Activated T-helper 1 cell treated with anti-CD3 and anti-CD28 coated beads, Interleukin-2, amount 50 U/mL, for 16 hours (primary cell): ENCODE measurements at regions not wholly inside any gene's neighbourhood (a gene's known extent, or its start where the extent isn't known, plus 50 kb on each side); places are given as distances from the start of the nearest gene placed in this dataset.

Experiments
- DNase-seq, 2 donors: peaks; one replicate each; pipeline ENCODE4 v3.0.0-alpha.2; 2020; ENCODE audit warnings: low read depth in 1 of 2, low spot score in 1 of 2

DNA sequence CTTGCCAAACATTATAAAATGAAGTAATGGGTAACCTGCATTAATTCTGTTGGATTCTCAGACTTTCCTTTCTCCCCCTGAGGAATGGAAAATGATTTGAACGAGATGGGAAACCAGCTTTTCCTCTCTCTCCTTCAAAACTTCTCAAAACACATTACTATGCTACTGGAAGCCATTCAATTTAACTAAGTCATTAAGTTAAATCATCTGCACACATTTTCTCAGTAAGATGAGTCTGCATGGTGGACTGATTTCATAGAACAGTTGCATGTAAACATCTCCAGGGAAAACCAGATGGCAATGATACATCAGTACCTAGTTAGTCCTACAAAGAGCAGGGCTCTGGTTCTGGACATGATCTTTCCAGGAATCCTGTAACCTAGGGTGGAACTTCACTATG, 59.9 kb downstream of the BMP4 start:
- DNase-seq = no peak

DNA sequence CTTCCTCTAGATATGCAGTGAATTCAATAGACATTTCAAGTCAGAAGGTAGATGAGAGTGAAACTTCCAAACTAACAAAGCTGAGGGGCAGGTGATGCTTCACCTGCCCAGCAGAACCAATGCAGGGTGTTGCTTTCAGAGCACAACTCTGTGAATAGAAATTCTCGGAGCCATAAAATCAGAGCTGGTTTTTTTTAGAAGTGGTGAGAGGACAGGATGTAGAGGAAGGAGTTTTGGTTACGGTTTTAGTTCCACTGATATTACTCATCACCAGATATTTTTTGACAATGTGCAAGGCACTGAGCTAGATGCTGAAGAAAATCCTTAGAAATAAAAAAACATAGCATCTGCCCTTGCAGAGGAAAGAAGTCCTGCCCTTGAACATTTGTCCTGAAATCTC, 62.2 kb downstream of the BMP4 start:
- DNase-seq = no peak

DNA sequence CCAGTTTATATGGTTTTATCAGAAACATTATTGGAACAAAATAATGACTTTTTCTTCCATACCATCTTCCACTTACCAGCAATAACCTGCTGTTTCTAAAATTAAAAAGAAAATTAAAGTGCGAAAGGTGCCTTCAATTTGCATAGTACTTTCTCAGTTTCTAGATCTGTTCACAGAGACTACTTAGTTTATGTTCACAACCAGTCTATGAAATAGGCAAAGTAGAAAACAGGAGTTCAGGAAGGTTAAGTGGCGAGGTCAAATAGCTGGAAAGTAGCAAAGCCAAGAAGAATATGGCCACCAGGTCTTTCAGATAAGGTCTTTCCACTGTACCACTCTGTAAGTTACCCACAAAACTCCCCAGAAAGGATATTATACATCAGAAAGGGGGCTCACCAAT, 63.3 kb downstream of the BMP4 start:
- DNase-seq = no peak

DNA sequence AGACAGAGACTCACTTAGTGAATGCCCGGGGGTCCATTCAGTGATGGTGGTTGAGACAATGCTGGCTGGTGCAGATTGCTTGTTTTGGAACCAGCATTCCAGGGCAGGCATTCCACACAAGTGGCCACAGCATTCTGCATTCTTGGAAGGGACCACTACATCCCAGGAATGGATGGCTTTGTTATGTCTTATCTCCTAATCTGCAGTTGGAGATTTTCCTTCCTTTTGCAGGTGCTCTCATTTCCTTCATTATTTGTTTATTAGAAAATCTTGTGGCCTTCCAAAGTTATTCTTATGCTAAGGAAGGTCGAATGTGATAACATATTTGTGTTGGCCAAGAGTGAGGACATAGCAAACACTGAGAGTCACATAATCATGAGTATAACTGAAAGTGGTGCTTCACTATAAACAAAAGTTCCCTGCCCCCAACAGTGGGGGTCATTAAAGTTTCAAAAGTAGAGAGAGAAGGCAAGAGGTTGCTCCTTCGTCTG, 66.0 kb downstream of the BMP4 start:
- no peak for DNase-seq

DNA sequence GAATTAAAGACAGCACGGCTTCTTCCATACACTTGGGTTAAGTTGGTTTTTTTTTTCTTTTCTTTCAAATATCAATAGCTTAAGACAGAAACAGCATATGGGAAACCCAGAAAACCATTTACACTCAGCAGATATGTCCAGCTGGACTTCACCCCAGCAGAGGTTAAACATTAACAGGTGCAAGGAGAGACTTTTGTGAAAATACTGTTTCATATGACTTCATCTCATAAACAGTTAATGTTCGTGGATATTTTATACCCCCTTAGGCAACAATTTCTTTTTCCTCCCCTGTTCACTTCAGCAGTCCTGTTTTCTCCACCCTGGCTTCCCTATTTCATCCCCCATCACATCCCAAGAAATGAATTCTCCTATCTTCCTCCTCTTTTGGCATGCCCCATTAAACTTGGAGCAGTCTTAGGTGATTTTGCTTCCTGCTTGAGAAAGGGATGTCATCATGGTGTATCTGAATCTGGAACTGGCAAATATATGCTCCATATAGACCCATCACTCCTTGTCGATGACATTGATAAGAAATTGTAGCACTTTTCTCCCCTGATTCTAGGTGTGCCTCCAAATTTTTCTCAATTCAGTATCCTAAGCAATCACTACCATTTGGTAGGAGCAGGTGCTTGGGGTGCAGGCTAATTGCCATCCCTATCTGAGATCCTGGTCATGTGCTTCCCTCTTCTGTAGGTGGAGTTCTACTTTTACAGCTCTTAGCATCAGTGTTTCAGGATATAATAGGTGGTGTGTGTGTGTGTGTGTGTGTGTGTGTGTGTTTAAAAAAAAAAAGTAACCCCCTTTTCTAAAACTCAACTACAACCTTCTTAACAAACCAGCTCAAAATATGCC, 67.9 kb downstream of the BMP4 start:
- no peak for DNase-seq

DNA sequence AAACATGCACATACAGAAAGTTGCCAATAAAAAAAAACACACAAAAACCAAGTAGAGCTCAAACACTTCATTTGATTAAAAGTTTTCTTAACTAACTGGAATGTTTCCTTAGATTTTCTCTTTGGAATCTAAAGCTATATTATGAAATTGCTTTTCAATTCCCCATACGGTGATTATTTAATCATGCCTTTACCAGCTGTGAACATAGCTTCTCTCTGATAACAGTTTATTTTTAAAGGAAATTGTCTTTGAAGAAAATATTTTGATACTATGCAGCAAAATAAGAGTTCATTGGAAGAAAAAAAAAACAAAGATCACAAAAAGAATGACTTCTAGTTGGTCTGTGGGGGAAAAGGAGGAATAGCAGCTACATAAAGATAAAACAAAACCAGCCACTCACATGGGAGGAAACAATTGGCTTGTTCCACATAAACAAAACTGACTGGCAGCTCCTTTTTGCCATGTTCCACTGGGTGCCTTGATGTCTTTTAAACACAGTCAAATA, 71.4 kb downstream of the BMP4 start:
- DNase-seq = no peak

DNA sequence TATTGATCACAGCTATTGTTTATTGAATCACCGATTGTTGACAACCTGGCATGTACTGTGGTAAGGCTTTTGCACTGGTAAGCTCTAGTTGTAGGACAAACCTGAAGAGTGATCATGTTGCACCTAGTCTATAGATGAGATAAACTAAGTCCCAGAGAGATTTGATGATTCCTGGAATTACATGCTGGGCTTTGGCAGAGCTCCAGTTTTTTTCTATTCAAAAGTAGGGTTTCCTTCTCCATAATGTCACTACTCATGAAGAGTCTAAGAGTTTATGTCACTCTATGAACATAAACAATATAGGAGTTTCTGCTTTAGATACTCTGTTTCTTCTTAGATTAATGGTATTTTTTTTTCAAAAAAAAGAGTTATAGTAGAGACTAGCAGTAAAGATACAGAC, 72.0 kb downstream of the BMP4 start:
- DNase-seq = no peak

DNA sequence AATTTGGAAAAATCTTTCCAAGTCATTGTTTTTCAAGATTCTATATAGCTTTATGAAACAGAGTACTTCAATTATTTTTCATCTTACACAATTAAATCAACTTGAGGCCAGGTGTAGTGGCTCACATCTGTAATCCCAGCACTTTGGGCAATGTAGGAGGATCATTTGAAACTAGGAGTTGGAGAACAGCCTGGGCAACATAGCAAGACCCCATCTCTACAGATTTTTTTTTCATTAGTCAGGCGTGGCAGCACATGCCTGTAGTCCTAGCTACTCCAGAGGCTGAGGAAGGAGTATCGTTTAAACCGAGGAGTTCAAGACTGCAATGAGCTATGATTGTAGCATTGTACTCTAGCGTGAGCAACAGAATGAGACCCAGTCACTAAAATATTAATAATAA, 72.9 kb downstream of the BMP4 start:
- no peak for DNase-seq

DNA sequence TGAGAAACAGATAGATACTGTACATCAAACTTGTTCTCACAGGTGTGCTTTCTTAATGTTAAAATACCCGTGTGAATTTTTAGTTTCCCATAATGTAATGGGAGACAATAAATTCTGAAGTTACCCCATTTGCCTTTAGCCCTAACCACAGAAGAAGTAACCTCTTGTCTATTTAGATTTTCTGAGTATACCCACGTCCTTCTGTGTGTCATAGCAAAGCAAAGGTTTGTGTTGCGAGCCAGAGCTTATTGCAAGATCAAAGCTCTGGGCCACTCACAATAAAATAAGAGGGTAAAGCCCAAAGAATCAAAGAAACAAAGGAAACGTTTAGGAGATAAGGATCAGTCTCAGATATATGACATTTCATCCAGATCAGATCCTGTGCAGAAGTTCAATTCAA, 73.9 kb downstream of the BMP4 start:
- no peak for DNase-seq

DNA sequence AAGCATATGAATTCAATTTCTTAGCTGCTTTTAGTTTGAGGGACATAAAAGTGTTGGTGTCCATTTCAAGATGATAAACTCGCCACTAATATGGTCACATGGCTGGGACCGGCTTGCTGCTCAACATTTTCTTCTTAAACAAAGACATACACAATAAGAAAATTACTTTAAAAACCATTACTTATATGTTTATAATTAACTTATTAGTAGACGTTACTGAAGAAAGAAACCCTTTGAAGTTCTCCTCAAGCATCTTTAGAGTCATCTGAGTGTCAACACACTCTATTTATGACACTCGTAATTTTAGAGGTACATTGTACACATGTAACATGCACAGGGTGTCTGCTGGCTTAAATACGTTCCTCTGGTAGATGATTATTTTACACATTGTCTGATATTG, 74.7 kb downstream of the BMP4 start:
- no peak for DNase-seq

DNA sequence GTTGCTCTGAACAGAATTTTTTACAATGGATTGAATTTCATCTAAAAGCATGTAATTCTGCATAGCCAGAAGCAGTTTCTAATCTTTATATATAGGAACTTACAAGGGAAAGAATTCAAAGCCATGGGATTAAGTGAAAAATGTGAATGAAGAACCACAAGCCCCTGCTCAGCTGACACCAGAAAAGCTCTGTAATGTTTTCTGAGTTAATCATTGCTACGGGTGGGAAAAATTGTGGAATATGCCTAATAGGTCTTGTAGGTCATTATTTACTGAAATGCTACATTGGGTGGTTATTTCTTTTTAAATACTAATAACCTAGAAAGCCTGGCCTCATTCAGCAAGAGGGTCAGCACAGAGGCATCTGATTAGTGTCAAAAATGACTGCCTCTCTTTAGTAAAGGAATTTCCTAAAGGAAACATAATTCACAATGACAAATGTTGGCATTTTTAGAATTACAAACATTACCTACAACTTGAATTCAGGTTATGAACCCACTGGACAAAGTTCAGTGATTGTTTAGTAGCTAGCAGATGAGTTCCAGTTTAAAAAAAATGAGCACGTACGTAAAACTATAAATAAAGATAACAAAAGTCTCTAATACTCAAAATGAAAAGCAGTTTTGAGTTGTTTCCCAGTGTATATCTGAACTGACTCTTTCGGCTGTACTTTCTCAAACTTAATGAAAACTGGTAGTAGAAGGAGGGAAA, 75.3 kb downstream of the BMP4 start:
- DNase-seq = no peak

DNA sequence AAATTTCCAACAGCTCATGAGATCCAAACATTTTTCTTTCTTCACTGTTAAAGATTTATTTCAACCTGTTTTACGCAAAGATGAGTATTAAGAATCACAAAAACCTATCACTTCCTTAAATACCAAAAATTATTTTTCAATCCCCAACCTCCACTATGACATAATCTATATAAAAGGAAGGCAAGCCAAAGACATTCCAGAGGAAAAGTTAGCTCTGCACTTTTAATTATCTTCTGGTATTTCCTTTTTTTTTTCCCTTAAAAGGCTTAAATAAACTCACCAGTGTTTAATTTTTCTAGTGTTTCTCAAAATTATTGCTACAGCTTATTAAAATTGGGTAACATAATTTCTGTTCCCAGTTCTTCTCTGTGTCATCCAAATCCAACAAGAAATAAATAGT, 75.9 kb downstream of the BMP4 start:
- no peak for DNase-seq

DNA sequence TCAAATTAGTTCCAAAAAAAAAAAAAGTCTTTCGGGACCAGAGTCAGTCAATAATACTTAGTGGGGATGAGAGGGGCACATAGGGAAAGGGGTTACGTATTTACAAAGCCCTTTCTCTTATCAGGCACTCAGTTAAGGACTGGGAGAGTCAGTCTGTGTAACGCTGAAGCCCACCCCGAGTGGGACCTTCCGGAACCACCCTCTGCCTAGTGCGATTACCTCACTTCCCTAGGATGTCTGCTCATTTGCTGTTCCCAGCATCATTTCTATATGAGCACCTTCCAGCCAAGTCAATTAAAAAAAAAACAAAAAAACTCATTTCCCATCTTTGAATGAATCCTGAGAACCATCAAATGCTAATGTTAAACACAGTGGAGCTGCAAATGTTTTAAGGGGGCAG, 76.9 kb downstream of the BMP4 start:
- no peak for DNase-seq

DNA sequence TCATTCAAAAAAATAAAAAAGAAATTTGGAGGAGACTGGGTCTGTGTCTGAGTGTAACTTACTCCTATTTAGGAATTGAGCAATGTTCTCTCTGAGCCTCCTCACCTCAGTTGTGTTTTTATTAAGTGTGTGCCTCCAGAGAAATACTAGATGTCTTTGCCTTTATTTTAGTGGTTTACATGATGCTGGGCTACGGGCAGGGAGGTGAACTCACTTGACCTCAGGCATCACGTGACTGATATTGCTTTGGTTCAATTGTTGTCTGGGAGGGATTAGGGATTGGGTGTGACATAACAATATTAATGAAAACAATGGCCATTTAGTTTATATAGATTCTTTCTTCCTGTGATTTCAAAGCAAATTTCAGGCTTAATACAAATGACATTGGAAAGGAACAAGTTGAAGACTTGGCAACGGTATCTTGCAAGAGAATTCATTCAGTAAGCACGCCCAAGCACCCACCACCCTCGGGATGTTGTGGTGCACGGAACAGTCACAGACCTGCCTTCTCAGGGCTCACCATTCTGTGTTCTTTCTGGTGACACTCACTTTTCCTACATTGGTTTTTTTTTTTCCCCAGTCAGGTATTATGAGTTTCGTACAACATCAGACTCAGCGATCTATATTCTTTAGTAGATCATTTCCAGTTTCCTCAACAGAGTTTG, 77.5 kb downstream of the BMP4 start:
- no peak for DNase-seq

DNA sequence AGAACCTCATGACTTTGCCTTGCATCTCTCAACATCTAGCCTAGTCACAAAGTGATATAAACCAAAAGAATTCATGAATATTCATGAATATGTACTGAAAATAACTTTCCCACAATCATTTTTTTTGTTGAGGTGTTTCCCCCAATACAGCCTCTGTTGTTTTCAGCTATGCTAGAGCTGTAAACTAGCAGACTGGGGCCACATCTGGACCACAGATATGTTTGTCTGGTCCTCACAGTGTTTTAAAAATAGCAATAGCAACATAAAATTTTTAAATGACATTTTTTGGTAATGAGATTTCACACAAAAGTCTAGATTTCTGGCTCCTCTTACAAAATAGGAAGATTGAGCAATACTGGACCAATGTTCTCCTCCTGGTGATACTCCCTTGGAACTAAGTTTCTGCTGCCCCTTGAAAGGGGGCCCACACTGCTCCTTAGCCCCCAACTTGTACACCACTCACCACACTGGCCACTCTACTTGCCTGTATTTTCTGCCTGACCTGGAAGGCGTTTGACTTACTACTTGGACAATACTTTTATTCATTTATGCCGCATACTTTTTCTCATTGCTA, 81.2 kb downstream of the BMP4 start:
- DNase-seq = no peak

DNA sequence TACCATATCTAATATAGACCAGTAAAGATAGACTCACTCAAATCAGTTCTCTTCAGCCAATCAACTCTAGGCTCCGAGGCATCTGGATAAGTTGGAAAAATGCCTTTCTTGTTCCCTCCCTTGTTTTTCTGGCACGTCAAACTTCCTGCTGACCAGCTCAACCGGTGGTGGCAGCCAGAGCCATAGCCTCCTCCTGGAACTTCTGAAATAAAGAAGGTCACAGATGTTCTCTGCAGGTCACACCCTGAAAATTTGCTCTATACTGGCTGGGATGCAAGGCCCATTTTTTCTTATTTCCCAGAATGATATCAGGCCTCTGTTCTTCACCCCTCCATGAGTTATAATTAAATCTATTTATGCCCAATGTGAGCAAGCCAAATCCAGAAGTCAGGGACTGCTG, 81.9 kb downstream of the BMP4 start:
- DNase-seq = no peak

DNA sequence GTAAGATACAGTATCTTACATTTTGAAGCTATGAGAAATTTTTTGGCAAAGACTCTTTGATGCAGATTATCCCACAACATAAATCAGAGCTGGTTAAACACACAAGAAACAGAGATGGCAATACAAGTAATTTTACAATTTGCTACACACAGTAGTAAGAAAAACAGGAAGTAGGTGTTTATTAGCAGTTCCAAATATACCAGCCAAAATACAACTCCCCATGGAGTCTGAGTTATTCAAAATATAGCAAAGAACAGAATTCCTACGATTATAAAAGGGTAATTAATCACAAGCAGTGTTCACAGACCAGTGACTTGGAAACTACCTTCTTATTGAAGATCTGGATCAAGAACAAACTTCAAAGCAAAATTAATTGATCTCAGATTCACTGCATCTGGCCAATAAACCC, 83.9 kb downstream of the BMP4 start:
- no peak for DNase-seq

DNA sequence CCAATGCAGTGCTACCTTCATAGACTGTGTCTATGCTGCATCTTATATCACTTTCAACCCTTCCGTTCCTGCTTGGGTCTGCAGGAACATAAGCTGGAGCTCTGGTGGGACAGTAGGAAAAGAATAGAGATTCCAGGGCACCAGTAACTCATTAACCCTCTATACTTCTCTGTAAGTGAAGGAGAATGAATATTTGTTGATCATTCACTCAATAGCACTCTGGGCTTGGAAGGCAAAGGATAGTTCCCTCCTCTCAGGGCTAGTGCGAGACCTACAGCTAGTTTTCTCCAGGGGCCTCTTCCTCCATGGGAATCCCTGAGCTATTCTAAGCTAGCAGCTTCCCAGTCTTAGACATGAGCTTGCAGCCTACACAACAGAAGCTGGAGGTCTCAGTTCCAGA, 84.7 kb downstream of the BMP4 start:
- DNase-seq = no peak

DNA sequence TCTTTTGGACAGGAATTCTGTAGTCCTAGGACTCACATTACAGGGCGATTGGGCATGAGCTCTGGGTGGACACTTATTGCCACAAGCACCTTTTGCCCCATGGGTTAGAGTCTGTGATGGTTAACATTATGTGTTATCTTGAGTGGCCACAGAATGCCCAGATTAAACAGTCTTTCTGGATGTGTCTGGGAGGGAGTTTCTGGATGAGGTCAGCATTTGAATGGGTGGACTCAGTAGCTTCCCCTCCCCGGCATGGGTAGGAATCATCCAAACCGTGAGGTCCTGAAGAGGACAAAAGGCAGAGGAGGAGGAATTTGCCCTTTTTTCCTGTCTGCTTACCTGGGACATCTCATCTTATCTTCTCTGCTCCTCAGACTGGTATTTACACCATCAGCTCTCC, 85.6 kb downstream of the BMP4 start:
- DNase-seq = no peak

DNA sequence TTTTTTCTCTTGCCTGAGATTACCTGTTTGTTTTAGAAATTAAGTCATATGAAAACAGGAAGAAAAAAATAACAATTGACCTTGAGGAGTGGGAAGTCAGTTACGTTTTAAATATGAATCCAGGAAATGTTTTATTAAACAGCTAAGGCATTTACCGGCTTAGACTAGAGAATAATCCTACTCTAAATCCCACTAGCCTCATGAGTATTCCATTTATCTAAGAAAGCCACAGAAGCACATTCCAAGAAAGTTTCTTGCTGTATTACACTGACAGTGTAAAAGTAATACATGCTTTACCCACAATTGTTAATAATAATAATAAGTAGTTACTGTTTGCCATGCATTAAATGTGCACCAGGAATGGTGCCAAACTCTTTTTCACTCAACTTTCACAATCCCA, 90.9 kb downstream of the BMP4 start:
- no peak for DNase-seq

DNA sequence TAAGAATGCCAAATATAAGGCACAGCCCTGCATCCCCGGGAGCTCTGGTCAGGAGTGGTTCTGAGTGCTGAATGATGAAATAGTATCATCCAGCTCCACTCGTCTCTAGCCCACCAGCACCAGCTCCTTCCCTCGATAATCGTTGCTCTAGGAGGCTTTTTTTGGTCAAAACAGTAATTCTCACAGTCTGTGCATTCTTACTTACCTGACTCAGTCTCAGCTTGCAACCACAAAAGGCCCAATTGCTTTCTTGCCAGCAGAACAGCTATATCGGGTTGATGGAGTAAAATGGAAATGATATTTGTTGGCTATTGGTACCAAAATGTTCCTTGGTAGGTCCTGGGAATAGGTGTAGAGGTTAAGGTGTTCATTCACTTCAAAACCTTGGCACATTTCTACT, 94.8 kb downstream of the BMP4 start:
- no peak for DNase-seq

DNA sequence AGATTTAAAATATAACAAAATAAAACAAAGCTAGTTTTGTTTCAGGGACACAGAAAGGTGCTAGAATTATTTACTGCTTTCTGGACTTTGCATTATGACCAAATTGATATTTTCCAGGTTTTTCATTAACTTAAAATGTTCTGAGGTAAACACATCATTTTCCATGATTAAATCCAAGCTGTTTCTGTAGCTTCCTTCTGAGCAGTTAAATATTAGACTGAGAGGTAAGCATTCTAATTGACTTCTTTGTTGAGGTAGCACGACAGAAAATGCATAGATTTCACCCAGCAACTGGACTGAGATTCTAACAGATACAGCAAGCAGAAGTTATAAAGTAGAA, 98.3 kb downstream of the BMP4 start:
- no peak for DNase-seq
